ENCODE measurements at regions not wholly inside any gene's neighbourhood (a gene's known extent, or its start where the extent isn't known, plus 50 kb on each side); places are given as distances from the start of the nearest gene placed in this dataset.

DNA sequence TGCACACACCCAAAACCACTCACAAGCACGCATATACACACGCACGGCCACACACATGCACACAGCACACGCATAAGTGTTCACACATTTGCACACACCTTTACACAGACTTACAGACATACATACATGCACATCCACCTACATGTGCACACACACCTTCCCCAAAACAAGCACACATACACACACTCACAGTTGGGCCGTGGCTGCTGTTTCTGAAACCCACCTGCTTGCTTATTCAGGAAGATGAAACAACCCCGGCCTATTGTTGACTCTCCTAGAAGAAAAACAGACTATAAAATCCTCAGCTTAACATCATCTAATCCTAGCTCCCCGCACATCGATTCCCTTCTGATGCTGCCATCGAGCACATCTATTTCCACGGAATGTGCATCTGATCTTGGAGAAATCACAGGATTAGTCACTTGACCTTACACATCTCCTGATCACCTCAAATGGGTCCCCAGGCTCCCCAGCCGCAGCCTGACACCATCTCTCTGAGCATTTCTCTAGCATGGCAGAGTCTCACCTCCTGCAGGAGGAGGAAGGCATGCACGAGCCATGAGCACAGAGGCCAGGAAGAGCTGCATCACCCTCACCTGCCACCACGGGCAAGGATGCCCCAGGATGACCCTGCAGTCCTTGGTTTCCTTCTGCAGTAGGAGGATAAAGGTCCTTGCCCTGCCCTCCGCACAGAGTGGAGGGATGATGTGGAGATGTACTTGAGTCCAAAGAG lies 105.8 kb upstream of the CDH5 start:
- Histone ChIP-seq H2AFZ (ENCODE audit: low read length) (no peak overlapping the region), H3K4me1 (ENCODE audit: insufficient read depth, low read length) (no peaks in the 10 kb centered on the region), H3K4me2 (ENCODE audit: low read depth, low read length) (no peak overlapping the region), H3K27me3 (ENCODE audit: control insufficient read depth in 1 of 2, insufficient read depth in 2 of 2, low read length in 2 of 2) (peaks cover 8 to 30% of the 10 kb centered on the region in 2 experiments; a peak in 3 of 5 replicates), H3K9ac (ENCODE audit: insufficient read depth, low read depth, low read length) (no peak overlapping the region), H3K79me2 (ENCODE audit: insufficient read depth, low read length) (no peaks in the 10 kb centered on the region), H3K4me3 (replicated peaks in 1 of 3; ENCODE audit: insufficient read depth in 1 of 3, low read depth in 2 of 3, low read length in 3 of 3) (no peak overlapping the region), H3K9me3 (ENCODE audit: low read length) (no peaks in the 10 kb centered on the region), H3K27ac (ENCODE audit: extremely low read length, insufficient read depth, low read length) (no peak overlapping the region), H3K36me3 (replicated peaks in 1 of 2; ENCODE audit: control insufficient read depth in 1 of 2, insufficient read depth in 2 of 2, low read length in 2 of 2) (no peaks in the 10 kb centered on the region), H4K20me1 (ENCODE audit: insufficient read depth, low read length) (no peaks in the 10 kb centered on the region)
- TF ChIP-seq ZMAT3 (CRISPR knock-in tag; conservative IDR thresholded peaks at IDR 0.05) (no peak), CHD4 (IDR thresholded peaks at IDR 0.05; ENCODE audit: borderline replicate concordance, low read length) (no peak), ZNF749 (CRISPR knock-in tag; IDR thresholded peaks at IDR 0.05; ENCODE audit: borderline replicate concordance) (no peak), ZNF572 (CRISPR knock-in tag; IDR thresholded peaks at IDR 0.05) (no peak), EHMT2 (IDR thresholded peaks at IDR 0.05; ENCODE audit: borderline replicate concordance, low read depth, low read length) (no peak), KDM5B (CRISPR knock-in tag; IDR thresholded peaks at IDR 0.05; ENCODE audit: borderline replicate concordance) (no peak), SSRP1 (CRISPR knock-in tag; IDR thresholded peaks at IDR 0.05) (no peak), STAG1 (CRISPR knock-in tag; IDR thresholded peaks at IDR 0.05) (no peak), YY1 (IDR thresholded peaks at IDR 0.05; ENCODE audit: insufficient read depth, insufficient replicate concordance, low read depth, low read length) (no peak), RORA (CRISPR knock-in tag; IDR thresholded peaks at IDR 0.05) (no peak), ELF4 (CRISPR knock-in tag; IDR thresholded peaks at IDR 0.05; ENCODE audit: borderline replicate concordance) (no peak), ZNF34 (CRISPR knock-in tag; IDR thresholded peaks at IDR 0.05; ENCODE audit: borderline replicate concordance) (no peak), ZNF329 (CRISPR knock-in tag; IDR thresholded peaks at IDR 0.05; ENCODE audit: low read depth) (no peak)
- TF ChIP-seq, protein P1, sequence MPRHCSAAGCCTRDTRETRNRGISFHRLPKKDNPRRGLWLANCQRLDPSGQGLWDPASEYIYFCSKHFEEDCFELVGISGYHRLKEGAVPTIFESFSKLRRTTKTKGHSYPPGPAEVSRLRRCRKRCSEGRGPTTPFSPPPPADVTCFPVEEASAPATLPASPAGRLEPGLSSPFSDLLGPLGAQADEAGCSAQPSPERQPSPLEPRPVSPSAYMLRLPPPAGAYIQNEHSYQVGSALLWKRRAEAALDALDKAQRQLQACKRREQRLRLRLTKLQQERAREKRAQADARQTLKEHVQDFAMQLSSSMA (CRISPR knock-in tag; IDR thresholded peaks at IDR 0.05), result no peak
- TF ChIP-seq, protein P2, sequence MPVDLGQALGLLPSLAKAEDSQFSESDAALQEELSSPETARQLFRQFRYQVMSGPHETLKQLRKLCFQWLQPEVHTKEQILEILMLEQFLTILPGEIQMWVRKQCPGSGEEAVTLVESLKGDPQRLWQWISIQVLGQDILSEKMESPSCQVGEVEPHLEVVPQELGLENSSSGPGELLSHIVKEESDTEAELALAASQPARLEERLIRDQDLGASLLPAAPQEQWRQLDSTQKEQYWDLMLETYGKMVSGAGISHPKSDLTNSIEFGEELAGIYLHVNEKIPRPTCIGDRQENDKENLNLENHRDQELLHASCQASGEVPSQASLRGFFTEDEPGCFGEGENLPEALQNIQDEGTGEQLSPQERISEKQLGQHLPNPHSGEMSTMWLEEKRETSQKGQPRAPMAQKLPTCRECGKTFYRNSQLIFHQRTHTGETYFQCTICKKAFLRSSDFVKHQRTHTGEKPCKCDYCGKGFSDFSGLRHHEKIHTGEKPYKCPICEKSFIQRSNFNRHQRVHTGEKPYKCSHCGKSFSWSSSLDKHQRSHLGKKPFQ (CRISPR knock-in tag; IDR thresholded peaks at IDR 0.05; ENCODE audit: insufficient replicate concordance), result no peak
- TF ChIP-seq, protein P3, sequence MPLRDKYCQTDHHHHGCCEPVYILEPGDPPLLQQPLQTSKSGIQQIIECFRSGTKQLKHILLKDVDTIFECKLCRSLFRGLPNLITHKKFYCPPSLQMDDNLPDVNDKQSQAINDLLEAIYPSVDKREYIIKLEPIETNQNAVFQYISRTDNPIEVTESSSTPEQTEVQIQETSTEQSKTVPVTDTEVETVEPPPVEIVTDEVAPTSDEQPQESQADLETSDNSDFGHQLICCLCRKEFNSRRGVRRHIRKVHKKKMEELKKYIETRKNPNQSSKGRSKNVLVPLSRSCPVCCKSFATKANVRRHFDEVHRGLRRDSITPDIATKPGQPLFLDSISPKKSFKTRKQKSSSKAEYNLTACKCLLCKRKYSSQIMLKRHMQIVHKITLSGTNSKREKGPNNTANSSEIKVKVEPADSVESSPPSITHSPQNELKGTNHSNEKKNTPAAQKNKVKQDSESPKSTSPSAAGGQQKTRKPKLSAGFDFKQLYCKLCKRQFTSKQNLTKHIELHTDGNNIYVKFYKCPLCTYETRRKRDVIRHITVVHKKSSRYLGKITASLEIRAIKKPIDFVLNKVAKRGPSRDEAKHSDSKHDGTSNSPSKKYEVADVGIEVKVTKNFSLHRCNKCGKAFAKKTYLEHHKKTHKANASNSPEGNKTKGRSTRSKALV (CRISPR knock-in tag; IDR thresholded peaks at IDR 0.05), result no peak
- FAIRE-seq, result no peak
- POLR2A ChIA-PET, result no interaction called here
- BruUV-seq (replicated peaks), result no TSS peak
- ATAC-seq, result no peak
- CTCF ChIA-PET (ENCODE audit: low intra/inter-chr PET ratio, low total read pairs), result no interaction called here
- DNase-seq (ENCODE audit: low spot score), result no peak
- 1% methylated on average over 14 of the region's 14 CpGs for WGBS (ENCODE audit: low lambda C conversion rate)
- in situ Hi-C loops (cut with HindIII; ENCODE audit: extremely low pct_ligation_motif_present, low pct_unique_long_range_greater_than_20kb) (loop anchor here (10.0 kb wide), 1 partner anchor 556 kb away; no protein-coding TSS in a partner anchor), intact Hi-C loops (cut with micrococcal nuclease; ENCODE audit: unreplicated experiment) (no loop called here)
